ENCODE measurements at regions not wholly inside any gene's neighbourhood (a gene's known extent, or its start where the extent isn't known, plus 50 kb on each side); places are given as distances from the start of the nearest gene placed in this dataset.

- Mint-ChIP-seq H3K4me3 (ENCODE audit: unreplicated experiment) (no peak overlapping the region), H3K4me1 (ENCODE audit: unreplicated experiment) (peaks cover 30% of the 10 kb centered on the region), H3K36me3 (ENCODE audit: unreplicated experiment) (no peaks in the 10 kb centered on the region), H3K9me3 (ENCODE audit: unreplicated experiment) (no peaks in the 10 kb centered on the region), H3K27me3 (ENCODE audit: unreplicated experiment) (no peaks in the 10 kb centered on the region), H3K27ac (ENCODE audit: unreplicated experiment) (no peak overlapping the region)
- DNase-seq (ENCODE audit: extremely low spot score, unreplicated experiment): no peak
- TF ChIP-seq CTCF (IDR thresholded peaks at IDR 0.05): no peak
Observed at GRCh38 chr2:224163566-224164307, 124.7 kb upstream of the SERPINE2 start.

- DNase-seq (ENCODE audit: extremely low spot score, unreplicated experiment): no peak
- H3K27me3 Mint-ChIP-seq (ENCODE audit: unreplicated experiment): no peaks in the 10 kb centered on the region
Observed at GRCh38 chr2:224162122-224162521, 123.0 kb upstream of the SERPINE2 start.

GRCh38 chr2:224161712-224162111 is 122.6 kb upstream of the SERPINE2 start:
- TF ChIP-seq CTCF (IDR thresholded peaks at IDR 0.05): no peak
- no peak overlapping the region for H3K4me3 Mint-ChIP-seq (ENCODE audit: unreplicated experiment)
- no peaks in the 10 kb centered on the region for H3K27me3 Mint-ChIP-seq (ENCODE audit: unreplicated experiment)
- no peaks in the 10 kb centered on the region for H3K36me3 Mint-ChIP-seq (ENCODE audit: unreplicated experiment)
- peaks cover 30% of the 10 kb centered on the region for H3K4me1 Mint-ChIP-seq (ENCODE audit: unreplicated experiment)
- DNase-seq (ENCODE audit: extremely low spot score, unreplicated experiment): no peak
- no peak overlapping the region for H3K27ac Mint-ChIP-seq (ENCODE audit: unreplicated experiment)
- no peaks in the 10 kb centered on the region for H3K9me3 Mint-ChIP-seq (ENCODE audit: unreplicated experiment)

More at GRCh38 chr2:224162122-224162521, 123.0 kb upstream of the SERPINE2 start:
- H3K4me1 Mint-ChIP-seq (ENCODE audit: unreplicated experiment): peaks cover 30% of the 10 kb centered on the region
- no peaks in the 10 kb centered on the region for H3K9me3 Mint-ChIP-seq (ENCODE audit: unreplicated experiment)
- H3K27ac Mint-ChIP-seq (ENCODE audit: unreplicated experiment): peak overlapping the region; percentile 13
- H3K4me3 Mint-ChIP-seq (ENCODE audit: unreplicated experiment): no peak overlapping the region
- no peak for TF ChIP-seq CTCF (IDR thresholded peaks at IDR 0.05)
- no peaks in the 10 kb centered on the region for H3K36me3 Mint-ChIP-seq (ENCODE audit: unreplicated experiment)

- no peak overlapping the region for H3K4me3 Mint-ChIP-seq (ENCODE audit: unreplicated experiment)
- no peaks in the 10 kb centered on the region for H3K27me3 Mint-ChIP-seq (ENCODE audit: unreplicated experiment)
- peak; percentile 40 for DNase-seq (ENCODE audit: extremely low spot score, unreplicated experiment)
Observed at GRCh38 chr2:224160917-224161316, 121.8 kb upstream of the SERPINE2 start.

More at GRCh38 chr2:224160917-224161316, 121.8 kb upstream of the SERPINE2 start:
- Mint-ChIP-seq H3K9me3 (ENCODE audit: unreplicated experiment) (no peaks in the 10 kb centered on the region), H3K27ac (ENCODE audit: unreplicated experiment) (no peak overlapping the region), H3K36me3 (ENCODE audit: unreplicated experiment) (no peaks in the 10 kb centered on the region), H3K4me1 (ENCODE audit: unreplicated experiment) (peaks cover 30% of the 10 kb centered on the region)
- no peak for TF ChIP-seq CTCF (IDR thresholded peaks at IDR 0.05)
